ENCODE measurements at regions not wholly inside any gene's neighbourhood (a gene's known extent, or its start where the extent isn't known, plus 50 kb on each side); places are given as distances from the start of the nearest gene placed in this dataset.

DNA sequence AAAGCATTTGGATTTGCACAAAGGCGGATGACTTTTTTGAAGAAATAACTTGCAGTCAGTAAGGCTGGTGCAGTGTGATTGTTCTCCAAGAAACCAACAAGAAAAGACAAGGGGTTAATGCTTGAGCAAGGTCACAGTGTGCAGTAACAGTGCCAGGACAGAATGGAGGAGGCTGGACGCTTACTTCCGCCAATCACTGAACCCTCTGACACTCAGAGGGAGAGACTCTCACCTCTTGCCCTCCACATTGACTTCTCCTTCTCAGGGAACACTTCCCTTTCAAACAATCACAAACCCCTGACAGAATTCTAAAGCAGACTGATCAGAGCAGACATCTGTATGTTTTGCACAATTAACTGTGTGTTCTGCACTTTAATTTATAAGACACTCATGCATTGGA lies 228.4 kb downstream of the BLID start:
- H2AFZ ChIP-seq (ENCODE audit: low read depth): no peak overlapping the region
- no peaks in the 10 kb centered on the region for H3F3A ChIP-seq (replicated peaks; ENCODE audit: insufficient read depth)
- H3K36me3 ChIP-seq (replicated peaks in 1 of 2; ENCODE audit: control insufficient read depth in 1 of 2, insufficient read depth in 2 of 2, low read length in 1 of 2): no peaks in the 10 kb centered on the region
- DNase-seq: no peak
- H3K9me3 ChIP-seq: no peaks in the 10 kb centered on the region
- H3K4me2 ChIP-seq: no peak overlapping the region
- H4K20me1 ChIP-seq (ENCODE audit: insufficient read depth): no peaks in the 10 kb centered on the region
- TF ChIP-seq TEAD4 (IDR thresholded peaks at IDR 0.05; ENCODE audit: borderline replicate concordance, insufficient read depth) (no peak), NRF1 (IDR thresholded peaks at IDR 0.05; ENCODE audit: low read depth, low read length) (no peak), RCOR1 (IDR thresholded peaks at IDR 0.05; ENCODE audit: low read length) (no peak)
- H3K4me1 ChIP-seq (ENCODE audit: control insufficient read depth in 1 of 2, insufficient read depth in 2 of 2, low read depth in 1 of 2, low read length in 1 of 2): peaks cover 0 to 6% of the 10 kb centered on the region in 2 experiments; a peak in 1 of 4 replicates
- POLR2A ChIA-PET: no interaction called here
- H3K27ac ChIP-seq (ENCODE audit: low read depth in 2 of 2, low read length in 1 of 2): no peak overlapping the region
- H3K4me3 ChIP-seq (ENCODE audit: low read depth in 2 of 2, low read length in 1 of 2): no peak overlapping the region
- H3K79me2 ChIP-seq (ENCODE audit: insufficient read depth): no peaks in the 10 kb centered on the region
- no peak overlapping the region for H3K9ac ChIP-seq
- H3K27me3 ChIP-seq (ENCODE audit: insufficient read depth): no peaks in the 10 kb centered on the region
- WGBS (ENCODE audit: low lambda C conversion rate): 89% methylated on average over 3 of the region's 3 CpGs
- no peaks in the 10 kb centered on the region for H3K9me2 ChIP-seq
- CTCF ChIA-PET: interaction anchor here (0.6 kb wide), 1 partner anchor 597 kb away, joined by 3 read pairs; no protein-coding TSS in a partner anchor

DNA sequence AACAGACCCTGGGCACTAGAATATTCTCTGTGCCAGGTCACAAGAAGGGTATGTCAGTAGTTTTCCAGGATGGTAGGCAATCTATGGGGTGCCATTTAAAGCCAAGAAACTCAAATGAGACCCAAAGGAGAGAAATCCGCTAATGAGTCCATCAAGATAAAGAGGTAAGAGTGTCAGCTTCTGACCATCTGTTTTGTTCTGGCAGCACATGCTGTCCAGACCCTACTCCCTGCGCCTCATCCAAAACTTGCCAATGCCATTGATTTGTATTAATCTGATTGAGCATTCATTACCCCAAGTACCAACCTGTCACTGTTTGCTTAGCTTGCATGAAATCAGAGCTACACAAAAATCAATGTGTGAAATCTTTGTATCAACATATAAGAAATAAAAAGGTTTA lies 229.0 kb downstream of the BLID start:
- no peak overlapping the region for H2AFZ ChIP-seq (ENCODE audit: low read depth)

More for the DNA sequence above, 229.0 kb downstream of the BLID start:
- H3K4me3 ChIP-seq (ENCODE audit: low read depth in 2 of 2, low read length in 1 of 2): no peak overlapping the region
- H3K79me2 ChIP-seq (ENCODE audit: insufficient read depth): no peaks in the 10 kb centered on the region
- H3K36me3 ChIP-seq (replicated peaks in 1 of 2; ENCODE audit: control insufficient read depth in 1 of 2, insufficient read depth in 2 of 2, low read length in 1 of 2): no peaks in the 10 kb centered on the region
- ChIA-PET CTCF (interaction anchor here (0.6 to 1.9 kb wide), 2 partner anchors 15 to 598 kb away, joined by 3 to 6 read pairs; no protein-coding TSS in a partner anchor), POLR2A (no interaction called here)
- H3K4me1 ChIP-seq (ENCODE audit: control insufficient read depth in 1 of 2, insufficient read depth in 2 of 2, low read depth in 1 of 2, low read length in 1 of 2): peaks cover 0 to 6% of the 10 kb centered on the region in 2 experiments; a peak in 1 of 4 replicates
- H3K9me2 ChIP-seq: no peaks in the 10 kb centered on the region
- no peaks in the 10 kb centered on the region for H3F3A ChIP-seq (replicated peaks; ENCODE audit: insufficient read depth)
- DNase-seq: no peak
- no peaks in the 10 kb centered on the region for H3K9me3 ChIP-seq
- no peak overlapping the region for H3K4me2 ChIP-seq
- no peaks in the 10 kb centered on the region for H3K27me3 ChIP-seq (ENCODE audit: insufficient read depth)
- no peak overlapping the region for H3K27ac ChIP-seq (ENCODE audit: low read depth in 2 of 2, low read length in 1 of 2)
- WGBS (ENCODE audit: low lambda C conversion rate): 93% methylated on average over 2 of the region's 2 CpGs
- TF ChIP-seq ELF1 (IDR thresholded peaks at IDR 0.05) (no peak), SIN3A (IDR thresholded peaks at IDR 0.05; ENCODE audit: borderline replicate concordance, low read depth, low read length) (no peak), GABPA (IDR thresholded peaks at IDR 0.05; ENCODE audit: low read depth) (no peak), YY1 (IDR thresholded peaks at IDR 0.05; ENCODE audit: low read depth) (no peak), SMC3 (IDR thresholded peaks at IDR 0.05; ENCODE audit: low read depth, low read length) (no peak), MEF2A (IDR thresholded peaks at IDR 0.05; ENCODE audit: borderline replicate concordance, low read depth) (no peak), NFIC (IDR thresholded peaks at IDR 0.05; ENCODE audit: borderline replicate concordance) (no peak), RAD21 (IDR thresholded peaks at IDR 0.05; ENCODE audit: low read length) (no peak), POLR2AphosphoS5 (IDR thresholded peaks at IDR 0.05; ENCODE audit: low read depth, low read length) (no peak), EP300 (IDR thresholded peaks at IDR 0.05; ENCODE audit: borderline replicate concordance in 1 of 2, low read depth in 1 of 2, low read length in 1 of 2) (no peak), NRF1 (IDR thresholded peaks at IDR 0.05; ENCODE audit: low read depth, low read length) (no peak), GATA2 (CRISPR knock-in tag; IDR thresholded peaks at IDR 0.05) (no peak), RFX5 (IDR thresholded peaks at IDR 0.05; ENCODE audit: low read length) (no peak)
- TF ChIP-seq, protein P1, sequence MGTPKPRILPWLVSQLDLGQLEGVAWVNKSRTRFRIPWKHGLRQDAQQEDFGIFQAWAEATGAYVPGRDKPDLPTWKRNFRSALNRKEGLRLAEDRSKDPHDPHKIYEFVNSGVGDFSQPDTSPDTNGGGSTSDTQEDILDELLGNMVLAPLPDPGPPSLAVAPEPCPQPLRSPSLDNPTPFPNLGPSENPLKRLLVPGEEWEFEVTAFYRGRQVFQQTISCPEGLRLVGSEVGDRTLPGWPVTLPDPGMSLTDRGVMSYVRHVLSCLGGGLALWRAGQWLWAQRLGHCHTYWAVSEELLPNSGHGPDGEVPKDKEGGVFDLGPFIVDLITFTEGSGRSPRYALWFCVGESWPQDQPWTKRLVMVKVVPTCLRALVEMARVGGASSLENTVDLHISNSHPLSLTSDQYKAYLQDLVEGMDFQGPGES (IDR thresholded peaks at IDR 0.05; ENCODE audit: low read depth, low read length): no peak
- TF ChIP-seq, protein P2, sequence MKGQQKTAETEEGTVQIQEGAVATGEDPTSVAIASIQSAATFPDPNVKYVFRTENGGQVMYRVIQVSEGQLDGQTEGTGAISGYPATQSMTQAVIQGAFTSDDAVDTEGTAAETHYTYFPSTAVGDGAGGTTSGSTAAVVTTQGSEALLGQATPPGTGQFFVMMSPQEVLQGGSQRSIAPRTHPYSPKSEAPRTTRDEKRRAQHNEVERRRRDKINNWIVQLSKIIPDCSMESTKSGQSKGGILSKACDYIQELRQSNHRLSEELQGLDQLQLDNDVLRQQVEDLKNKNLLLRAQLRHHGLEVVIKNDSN (IDR thresholded peaks at IDR 0.05; ENCODE audit: borderline replicate concordance, low read depth): no peak
- TF ChIP-seq, protein P3, sequence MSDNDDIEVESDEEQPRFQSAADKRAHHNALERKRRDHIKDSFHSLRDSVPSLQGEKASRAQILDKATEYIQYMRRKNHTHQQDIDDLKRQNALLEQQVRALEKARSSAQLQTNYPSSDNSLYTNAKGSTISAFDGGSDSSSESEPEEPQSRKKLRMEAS (IDR thresholded peaks at IDR 0.05; ENCODE audit: low read depth): no peak
- TF ChIP-seq, protein P4, sequence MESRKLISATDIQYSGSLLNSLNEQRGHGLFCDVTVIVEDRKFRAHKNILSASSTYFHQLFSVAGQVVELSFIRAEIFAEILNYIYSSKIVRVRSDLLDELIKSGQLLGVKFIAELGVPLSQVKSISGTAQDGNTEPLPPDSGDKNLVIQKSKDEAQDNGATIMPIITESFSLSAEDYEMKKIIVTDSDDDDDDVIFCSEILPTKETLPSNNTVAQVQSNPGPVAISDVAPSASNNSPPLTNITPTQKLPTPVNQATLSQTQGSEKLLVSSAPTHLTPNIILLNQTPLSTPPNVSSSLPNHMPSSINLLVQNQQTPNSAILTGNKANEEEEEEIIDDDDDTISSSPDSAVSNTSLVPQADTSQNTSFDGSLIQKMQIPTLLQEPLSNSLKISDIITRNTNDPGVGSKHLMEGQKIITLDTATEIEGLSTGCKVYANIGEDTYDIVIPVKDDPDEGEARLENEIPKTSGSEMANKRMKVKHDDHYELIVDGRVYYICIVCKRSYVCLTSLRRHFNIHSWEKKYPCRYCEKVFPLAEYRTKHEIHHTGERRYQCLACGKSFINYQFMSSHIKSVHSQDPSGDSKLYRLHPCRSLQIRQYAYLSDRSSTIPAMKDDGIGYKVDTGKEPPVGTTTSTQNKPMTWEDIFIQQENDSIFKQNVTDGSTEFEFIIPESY (IDR thresholded peaks at IDR 0.05; ENCODE audit: borderline replicate concordance, low read depth): no peak
- TF ChIP-seq, protein P5, sequence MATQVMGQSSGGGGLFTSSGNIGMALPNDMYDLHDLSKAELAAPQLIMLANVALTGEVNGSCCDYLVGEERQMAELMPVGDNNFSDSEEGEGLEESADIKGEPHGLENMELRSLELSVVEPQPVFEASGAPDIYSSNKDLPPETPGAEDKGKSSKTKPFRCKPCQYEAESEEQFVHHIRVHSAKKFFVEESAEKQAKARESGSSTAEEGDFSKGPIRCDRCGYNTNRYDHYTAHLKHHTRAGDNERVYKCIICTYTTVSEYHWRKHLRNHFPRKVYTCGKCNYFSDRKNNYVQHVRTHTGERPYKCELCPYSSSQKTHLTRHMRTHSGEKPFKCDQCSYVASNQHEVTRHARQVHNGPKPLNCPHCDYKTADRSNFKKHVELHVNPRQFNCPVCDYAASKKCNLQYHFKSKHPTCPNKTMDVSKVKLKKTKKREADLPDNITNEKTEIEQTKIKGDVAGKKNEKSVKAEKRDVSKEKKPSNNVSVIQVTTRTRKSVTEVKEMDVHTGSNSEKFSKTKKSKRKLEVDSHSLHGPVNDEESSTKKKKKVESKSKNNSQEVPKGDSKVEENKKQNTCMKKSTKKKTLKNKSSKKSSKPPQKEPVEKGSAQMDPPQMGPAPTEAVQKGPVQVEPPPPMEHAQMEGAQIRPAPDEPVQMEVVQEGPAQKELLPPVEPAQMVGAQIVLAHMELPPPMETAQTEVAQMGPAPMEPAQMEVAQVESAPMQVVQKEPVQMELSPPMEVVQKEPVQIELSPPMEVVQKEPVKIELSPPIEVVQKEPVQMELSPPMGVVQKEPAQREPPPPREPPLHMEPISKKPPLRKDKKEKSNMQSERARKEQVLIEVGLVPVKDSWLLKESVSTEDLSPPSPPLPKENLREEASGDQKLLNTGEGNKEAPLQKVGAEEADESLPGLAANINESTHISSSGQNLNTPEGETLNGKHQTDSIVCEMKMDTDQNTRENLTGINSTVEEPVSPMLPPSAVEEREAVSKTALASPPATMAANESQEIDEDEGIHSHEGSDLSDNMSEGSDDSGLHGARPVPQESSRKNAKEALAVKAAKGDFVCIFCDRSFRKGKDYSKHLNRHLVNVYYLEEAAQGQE (IDR thresholded peaks at IDR 0.05; ENCODE audit: low read depth, low read length): no peak
- no peaks in the 10 kb centered on the region for H4K20me1 ChIP-seq (ENCODE audit: insufficient read depth)
- H3K9ac ChIP-seq: no peak overlapping the region
